AML-193 (cell line): ENCODE measurements at regions not wholly inside any gene's neighbourhood (a gene's known extent, or its start where the extent isn't known, plus 50 kb on each side); places are given as distances from the start of the nearest gene placed in this dataset.
"Not testable (repeated sequence)": the region's sequence is repeated elsewhere in the genome, so short reads cannot be mapped to it uniquely, and the experiment has no call there.

ENCODE experiments used
- DNase-seq, 2 experiments: peaks; one replicate each; lab custom pipeline; 2025; lab: John Stamatoyannopoulos, UW

GRCh38 chr3:72082776-72083462, 298.0 kb upstream of the PROK2 start:
- DNase-seq: no peak

GRCh38 chr3:72082186-72082715, 297.3 kb upstream of the PROK2 start:
- peak; percentile 97 to 100 for DNase-seq

- no peak for DNase-seq
These were observed 296.7 kb upstream of the PROK2 start for GRCh38 chr3:72081471-72082185.

- no peak for DNase-seq
These were observed 295.9 kb upstream of the PROK2 start for GRCh38 chr3:72080800-72081199.

GRCh38 chr3:72080095-72080494, 295.1 kb upstream of the PROK2 start:
- DNase-seq: no peak

- DNase-seq: no peak
These were observed 294.5 kb upstream of the PROK2 start for GRCh38 chr3:72079369-72079872.

- DNase-seq: no peak
These were observed 293.9 kb upstream of the PROK2 start for GRCh38 chr3:72078676-72079368.

GRCh38 chr3:72077473-72078259, 292.7 kb upstream of the PROK2 start:
- DNase-seq: no peak

- DNase-seq: not testable (repeated sequence)
These were observed 290.9 kb upstream of the PROK2 start for GRCh38 chr3:72075848-72076247.

- no peak for DNase-seq
These were observed 286.7 kb upstream of the PROK2 start for GRCh38 chr3:72071624-72072023.

GRCh38 chr3:72070005-72070404, 285.1 kb upstream of the PROK2 start:
- no peak for DNase-seq

GRCh38 chr3:72069543-72069942, 284.6 kb upstream of the PROK2 start:
- DNase-seq: no peak

- no peak for DNase-seq
These were observed 283.7 kb upstream of the PROK2 start for GRCh38 chr3:72068621-72069020.

- DNase-seq: no peak
These were observed 282.8 kb upstream of the PROK2 start for GRCh38 chr3:72067721-72068120.

- no peak for DNase-seq
These were observed 281.1 kb upstream of the PROK2 start for GRCh38 chr3:72065872-72066641.

GRCh38 chr3:72065236-72065635, 280.3 kb upstream of the PROK2 start:
- no peak for DNase-seq

GRCh38 chr3:72064727-72065126, 279.8 kb upstream of the PROK2 start:
- not testable (repeated sequence) for DNase-seq

- DNase-seq: no peak
These were observed 277.1 kb upstream of the PROK2 start for GRCh38 chr3:72062017-72062416.

GRCh38 chr3:72060447-72061034, 275.6 kb upstream of the PROK2 start:
- DNase-seq: no peak

- DNase-seq: no peak
These were observed 273.6 kb upstream of the PROK2 start for GRCh38 chr3:72058493-72059081.
